Right hindlimb (tissue), 1 donor: ENCODE measurements at regions not wholly inside any gene's neighbourhood (a gene's known extent, or its start where the extent isn't known, plus 50 kb on each side); places are given as distances from the start of the nearest gene placed in this dataset.
"Not testable (repeated sequence)": the region's sequence is repeated elsewhere in the genome, so short reads cannot be mapped to it uniquely, and the experiment has no call there.

Experiments
- DNase-seq: peaks from one replicate; pipeline ENCODE4 v3.0.0-alpha.2; 2018

DNA sequence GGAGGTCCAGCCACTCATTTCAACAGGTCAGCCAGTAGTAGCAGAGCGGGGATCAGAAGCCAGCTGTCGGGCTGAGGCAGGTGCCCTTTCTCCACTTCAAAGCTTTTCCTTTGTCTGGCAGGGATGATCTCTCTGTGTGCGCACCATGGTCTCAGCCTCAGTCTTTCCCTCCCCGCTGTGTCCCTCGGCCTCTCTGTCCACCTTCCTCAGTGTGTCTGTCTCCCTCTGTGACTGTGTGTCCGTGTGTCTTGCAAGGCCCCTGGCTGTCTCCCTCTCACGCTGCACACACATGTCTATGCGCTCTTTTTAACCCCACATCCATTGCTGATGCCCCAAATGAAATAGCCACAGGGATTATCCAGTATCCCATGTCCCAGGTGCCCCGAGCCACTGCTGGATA, 134.0 kb upstream of the ZNF469 start:
- not testable (repeated sequence) for DNase-seq

- DNase-seq: not testable (repeated sequence)
Observed at GRCh38 chr16:88250381-88250780, 132.4 kb upstream of the ZNF469 start.

DNA sequence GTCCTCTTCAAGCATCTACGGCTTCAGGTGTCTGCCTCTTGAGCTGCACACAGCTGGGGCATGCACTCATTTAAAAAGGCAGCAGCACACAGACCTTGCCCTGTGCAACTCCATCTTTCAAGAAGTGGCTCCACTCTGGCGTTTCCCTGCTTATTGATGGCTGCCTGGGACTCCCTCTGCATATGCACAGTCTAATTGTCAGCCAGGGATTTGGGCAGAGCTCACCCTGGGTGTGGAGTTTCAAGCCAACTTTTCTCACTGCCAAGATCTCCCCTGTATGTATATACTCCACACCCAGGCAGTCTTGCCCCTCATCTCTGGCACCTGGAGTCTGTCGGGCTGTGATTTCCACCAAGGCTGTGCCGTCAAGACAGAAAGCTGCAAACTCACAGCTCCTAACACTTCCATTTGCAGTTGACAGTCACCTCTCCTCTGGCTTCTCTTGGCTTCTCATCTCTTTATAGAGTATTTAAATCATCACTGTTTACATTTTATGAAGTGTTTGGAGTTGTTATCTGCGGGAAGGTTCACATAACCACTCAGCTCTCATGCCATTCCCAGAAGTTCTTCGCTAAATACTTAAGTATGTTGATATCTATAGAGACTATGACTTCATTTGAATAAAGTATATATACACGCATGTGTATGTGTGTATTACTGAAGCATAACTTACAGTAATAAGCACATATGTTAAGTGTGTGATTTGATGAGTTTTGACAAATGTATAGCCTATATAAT, 130.5 kb upstream of the ZNF469 start:
- DNase-seq: not testable (repeated sequence)

DNA sequence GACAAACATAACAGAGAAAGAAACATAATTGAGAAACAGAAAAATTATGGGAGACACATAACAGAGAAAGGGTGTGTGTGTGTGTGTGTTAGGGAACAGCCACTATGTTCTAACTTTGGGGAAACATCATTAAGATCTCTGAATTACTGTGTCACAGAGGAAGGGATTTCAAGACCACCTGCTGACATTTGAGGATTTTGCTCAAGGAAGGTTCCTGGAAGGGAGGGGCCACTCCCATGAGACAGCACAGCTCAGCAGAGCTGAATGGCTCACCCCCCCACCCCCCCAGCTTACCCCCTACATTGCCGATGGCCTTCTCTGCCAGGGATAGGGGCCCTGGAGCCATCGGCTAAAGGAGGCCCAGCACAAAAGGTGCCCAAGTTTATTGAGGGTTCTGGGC, 124.6 kb upstream of the ZNF469 start:
- not testable (repeated sequence) for DNase-seq

- not testable (repeated sequence) for DNase-seq
Observed at GRCh38 chr16:88258764-88259525, 123.8 kb upstream of the ZNF469 start.

- not testable (repeated sequence) for DNase-seq
Observed at GRCh38 chr16:88259538-88259937, 123.2 kb upstream of the ZNF469 start.

GRCh38 chr16:88260146-88260545, 122.6 kb upstream of the ZNF469 start:
- DNase-seq: not testable (repeated sequence)

DNA sequence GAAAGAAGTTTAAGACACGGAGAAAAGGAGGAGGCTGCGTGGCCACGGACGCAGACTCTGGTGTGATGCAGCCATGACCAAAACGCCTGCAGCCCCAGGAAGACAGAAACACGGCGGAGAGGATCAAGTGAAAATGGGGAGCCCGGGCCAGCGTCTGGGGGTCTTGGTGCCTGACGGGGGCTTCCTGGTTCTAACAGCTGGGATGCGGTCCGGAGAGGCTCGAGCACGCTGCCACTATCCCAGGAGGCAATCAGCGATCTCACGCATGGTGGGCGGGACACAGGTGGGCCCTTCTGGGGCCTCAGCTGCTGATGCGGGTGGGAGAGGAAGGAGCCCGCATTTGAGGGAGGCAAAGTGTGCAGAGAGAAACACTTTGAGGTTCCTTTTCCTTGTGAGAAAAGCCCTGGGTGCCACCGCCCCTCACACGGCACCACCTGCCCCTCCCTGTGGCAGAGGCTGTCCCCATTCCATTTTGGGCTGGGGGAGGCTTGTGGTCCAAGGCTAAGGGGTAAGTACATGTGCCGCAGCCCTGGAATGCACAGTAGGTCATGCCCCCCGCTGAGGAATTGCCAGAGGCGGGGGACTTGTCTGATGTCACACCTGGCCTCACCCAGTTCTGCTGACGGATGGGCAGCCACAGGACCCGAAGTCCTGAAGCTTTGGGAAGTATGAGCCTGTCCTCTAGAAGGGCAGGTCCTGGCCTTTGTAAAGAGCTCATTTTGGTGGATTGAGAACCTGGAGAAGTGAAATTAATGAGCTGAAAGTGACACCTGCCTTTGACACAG, 121.7 kb upstream of the ZNF469 start:
- not testable (repeated sequence) for DNase-seq

DNA sequence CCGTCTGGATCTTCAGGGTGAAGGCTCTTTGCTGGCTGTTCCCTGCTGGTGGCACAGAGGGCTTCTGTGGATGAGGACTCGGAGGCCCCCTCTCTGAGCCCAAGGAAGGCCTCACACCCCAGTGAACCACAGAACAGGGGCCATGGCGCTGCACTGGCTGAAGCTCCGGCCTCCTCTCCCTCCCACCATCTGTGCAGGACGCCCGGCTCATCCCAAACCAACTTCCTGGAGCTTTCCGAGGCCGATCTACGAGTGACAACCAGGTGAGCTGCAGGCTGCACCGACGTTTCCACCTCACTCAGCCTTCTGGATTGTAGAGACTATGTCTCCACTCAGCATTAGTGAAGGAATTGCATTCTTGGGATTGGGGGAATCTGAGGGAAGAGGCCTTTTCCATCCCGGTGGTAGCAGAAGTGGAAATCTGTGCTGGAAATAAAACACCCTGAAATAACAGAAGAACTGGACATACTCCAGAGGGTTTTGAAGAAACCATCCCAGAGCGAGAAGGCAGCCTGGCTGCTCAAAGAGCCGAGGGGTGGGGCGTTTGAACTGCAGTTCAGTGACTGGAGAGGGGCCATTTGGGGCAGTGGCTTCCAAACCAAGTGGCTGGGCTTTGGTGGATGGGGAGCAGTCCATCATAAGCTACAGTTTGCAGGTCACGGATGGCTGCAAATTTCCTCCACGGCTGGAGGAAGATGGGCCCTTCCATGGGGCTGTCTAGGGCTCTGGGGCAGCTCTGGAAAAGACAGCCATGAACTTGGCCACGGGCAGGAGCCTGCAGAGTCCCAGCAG, 120.7 kb upstream of the ZNF469 start:
- peak; percentile 66 for DNase-seq

- DNase-seq: peak; percentile 70
Observed at GRCh38 chr16:88262858-88263563, 119.7 kb upstream of the ZNF469 start.

DNA sequence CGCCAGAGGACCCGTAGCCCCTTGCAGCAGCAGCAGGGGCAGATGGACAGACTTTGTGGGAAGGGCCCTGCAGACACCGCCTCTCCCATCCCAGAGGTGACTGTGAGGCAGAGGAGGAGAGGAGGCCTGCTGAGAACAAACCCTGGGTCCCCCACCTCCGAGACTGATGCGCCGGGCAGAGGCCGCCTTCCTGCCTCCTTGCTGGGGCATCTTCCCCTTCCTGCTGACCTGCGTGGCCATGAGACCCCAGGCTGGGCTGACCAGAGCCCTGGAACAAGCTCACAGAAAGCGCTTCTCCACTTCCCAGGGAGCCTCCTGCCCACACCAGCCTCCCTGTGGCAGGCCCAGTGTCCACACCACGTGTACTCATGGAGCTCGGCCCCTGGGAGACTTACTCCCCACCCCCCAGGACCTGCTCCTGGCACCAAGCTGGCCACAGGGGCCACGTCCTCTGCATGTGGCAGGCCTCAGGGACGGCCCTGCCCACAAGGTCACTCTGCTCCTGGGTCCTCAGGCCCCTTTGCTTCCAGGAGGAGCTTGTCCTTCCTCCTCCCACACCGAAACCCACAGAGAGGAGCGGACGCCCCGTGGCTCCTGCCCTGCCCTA, 119.0 kb upstream of the ZNF469 start:
- not testable (repeated sequence) for DNase-seq

DNA sequence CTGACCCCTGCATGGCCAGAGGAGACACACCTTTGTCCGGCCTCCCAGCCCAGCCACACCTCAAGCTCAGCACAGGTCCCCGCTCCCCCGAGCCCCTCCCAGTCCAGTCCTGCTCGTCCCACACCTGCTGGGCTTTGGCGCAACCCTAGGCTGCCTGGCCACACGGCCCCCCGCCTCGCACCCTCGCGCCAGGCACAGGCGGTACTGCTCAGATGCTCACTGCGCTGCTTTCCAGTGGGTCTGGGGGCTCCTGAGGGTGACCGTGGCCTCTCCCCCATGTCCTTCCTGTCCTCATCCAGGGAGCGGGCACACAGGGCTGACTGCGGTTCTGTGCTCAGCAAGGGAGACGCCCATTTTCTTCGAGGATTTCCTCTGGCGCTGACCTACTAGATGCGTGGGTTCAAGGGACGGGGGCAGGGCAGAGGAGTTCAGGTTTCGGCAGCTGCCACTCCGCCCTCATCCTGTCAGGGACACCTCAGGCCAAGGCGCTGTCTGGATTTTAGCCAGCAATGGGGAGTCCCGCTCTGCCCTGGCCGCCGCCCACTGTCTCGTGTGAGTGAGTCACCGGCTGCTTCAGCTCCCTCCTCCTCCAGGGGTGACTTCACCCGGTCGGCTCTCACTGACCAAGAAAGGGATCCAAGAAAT, 118.0 kb upstream of the ZNF469 start:
- DNase-seq: peak; percentile 91

GRCh38 chr16:88265286-88265938, 117.3 kb upstream of the ZNF469 start:
- DNase-seq: not testable (repeated sequence)

DNA sequence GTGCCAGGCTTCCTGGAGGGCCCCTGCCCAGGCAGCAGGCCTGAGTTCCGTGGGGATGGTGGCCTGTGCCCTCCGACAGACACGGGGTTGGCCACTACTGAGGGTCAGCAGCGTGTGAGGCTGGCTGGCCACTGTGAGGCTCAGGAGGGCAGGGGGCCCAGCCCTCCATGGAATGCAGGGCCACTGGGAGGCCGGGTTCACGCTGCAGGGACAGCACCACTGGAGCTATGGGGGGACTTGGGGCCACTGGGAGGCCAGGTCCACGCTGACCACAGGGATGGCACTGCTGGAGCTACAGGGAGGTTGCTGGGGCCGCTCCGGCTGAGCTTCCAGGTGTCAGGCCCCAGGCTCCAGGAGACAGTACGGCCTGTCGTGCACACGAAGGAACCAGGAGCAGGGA, 116.7 kb upstream of the ZNF469 start:
- not testable (repeated sequence) for DNase-seq

- DNase-seq: not testable (repeated sequence)
Observed at GRCh38 chr16:88266935-88267551, 115.7 kb upstream of the ZNF469 start.

- DNase-seq: not testable (repeated sequence)
Observed at GRCh38 chr16:88268186-88268970, 114.4 kb upstream of the ZNF469 start.

GRCh38 chr16:88270171-88270790, 112.5 kb upstream of the ZNF469 start:
- not testable (repeated sequence) for DNase-seq

- DNase-seq: not testable (repeated sequence)
Observed at GRCh38 chr16:88271296-88271695, 111.5 kb upstream of the ZNF469 start.
